ENCODE measurements at regions not wholly inside any gene's neighbourhood (a gene's known extent, or its start where the extent isn't known, plus 50 kb on each side); places are given as distances from the start of the nearest gene placed in this dataset.

DNA sequence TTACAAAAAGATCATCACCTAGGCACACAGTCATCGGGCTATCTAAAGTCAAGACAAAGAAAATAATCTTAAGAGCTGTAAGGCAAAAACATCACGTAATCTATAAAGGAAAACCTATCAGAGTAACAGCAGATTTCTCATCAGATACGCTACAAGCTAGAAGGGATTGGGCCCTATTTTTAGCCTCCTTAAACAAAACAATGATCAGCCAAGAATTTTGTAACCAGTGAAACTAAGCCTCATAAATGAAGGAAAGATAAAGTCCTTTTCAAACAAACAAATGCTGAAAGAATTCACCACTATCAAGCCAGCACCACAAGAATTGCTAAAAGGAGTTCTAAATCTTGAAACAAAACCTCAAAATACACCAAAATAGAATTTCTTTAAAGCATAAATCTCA lies 191.6 kb upstream of the BMP4 start:
- DNase-seq (ENCODE audit: low spot score): no peak
- Mint-ChIP-seq H3K9me3 (peaks cover 6% of the 10 kb centered on the region), H3K4me1 (ENCODE audit: low read depth) (no peaks in the 10 kb centered on the region), H3K4me3 (no peak overlapping the region), H3K27ac (no peak overlapping the region), H3K27me3 (ENCODE audit: low read depth) (no peaks in the 10 kb centered on the region), H3K36me3 (ENCODE audit: low read depth) (no peaks in the 10 kb centered on the region)

DNA sequence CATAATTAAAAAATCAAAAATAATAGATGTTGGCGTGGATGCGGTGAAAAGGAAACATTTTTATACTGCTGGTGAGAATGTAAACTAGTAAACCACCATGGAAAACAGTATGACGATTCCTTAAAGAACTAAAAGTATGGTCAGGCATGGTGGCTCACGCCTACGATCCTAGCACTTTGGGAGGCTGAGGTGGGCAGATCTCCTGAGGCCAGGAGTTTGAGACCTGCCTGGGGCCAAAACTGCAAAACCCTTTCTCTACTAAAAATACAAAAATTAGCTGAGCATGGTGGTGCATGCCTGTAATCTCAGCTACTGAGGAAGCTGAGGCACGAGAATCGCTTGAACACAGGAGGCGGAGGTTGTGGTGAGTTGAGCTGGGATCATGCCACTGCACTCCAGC lies 195.7 kb upstream of the BMP4 start:
- Mint-ChIP-seq H3K27ac (no peak overlapping the region), H3K4me3 (no peak overlapping the region), H3K27me3 (ENCODE audit: low read depth) (no peaks in the 10 kb centered on the region), H3K9me3 (peaks cover 6% of the 10 kb centered on the region), H3K4me1 (ENCODE audit: low read depth) (no peaks in the 10 kb centered on the region), H3K36me3 (ENCODE audit: low read depth) (no peaks in the 10 kb centered on the region)
- DNase-seq (ENCODE audit: low spot score): no peak

DNA sequence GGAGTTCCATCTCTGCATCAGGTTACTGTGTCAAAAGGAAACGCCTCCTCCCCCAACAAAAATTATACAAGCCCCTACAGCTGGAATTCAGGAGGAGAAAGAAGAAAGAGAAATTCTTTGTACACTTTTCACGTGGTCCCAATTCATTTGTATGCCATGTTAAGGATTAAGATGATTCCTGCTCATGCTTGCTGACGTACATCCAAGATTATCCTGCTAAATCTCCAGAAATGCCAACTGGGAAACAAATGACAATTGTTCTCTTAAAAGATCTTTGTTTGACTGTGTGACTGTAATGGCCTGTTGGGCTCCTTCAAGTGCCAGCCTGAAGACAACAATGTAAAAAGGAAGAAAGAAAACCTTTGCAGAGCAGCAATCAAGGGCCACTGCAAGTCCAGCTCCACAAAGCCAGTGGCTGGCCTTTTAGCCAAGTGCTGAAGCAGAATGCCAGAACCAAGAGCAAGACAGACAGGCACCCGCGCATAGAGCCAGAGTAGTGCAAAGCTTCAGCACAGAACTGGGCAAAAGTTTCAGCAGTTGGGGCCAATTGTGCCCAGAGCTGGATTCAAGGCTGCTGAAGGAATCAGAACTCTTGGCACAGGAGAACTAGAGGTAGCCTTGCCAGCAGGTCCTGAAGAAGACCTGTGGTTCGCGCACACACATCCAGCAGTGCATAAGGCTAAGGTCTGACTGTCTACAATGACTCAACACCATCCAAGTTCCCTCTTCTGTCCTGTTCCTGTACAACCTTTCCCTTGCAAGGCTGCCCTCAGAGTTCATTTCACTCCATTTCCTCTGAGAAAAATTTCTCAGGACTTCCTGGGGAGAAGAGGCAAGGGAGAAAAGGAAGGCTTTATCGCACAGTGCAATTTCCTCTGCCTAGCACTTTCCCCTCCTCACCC lies 209.7 kb upstream of the BMP4 start:
- H3K4me1 Mint-ChIP-seq (ENCODE audit: low read depth): peaks cover 4% of the 10 kb centered on the region
- H3K9me3 Mint-ChIP-seq: no peaks in the 10 kb centered on the region
- no peaks in the 10 kb centered on the region for H3K36me3 Mint-ChIP-seq (ENCODE audit: low read depth)

DNA sequence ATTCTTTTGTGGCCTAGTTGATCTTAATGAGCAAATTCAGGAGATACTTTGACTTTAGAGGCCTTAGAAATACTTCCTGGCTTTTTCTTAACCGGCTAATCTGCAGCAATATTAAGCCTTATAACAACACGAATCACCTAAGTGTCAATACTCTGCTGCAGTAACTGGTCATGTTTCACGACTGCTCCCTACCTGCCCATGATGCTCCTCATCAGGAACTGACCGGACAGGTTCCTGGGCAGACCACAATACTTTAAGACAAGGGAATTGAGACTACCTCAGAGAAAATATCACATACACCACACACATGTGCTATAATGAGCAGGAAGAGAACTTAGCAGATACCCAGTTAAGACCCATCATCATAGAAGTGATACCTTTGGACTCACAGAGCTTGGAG lies 211.9 kb upstream of the BMP4 start:
- H3K27me3 Mint-ChIP-seq (ENCODE audit: low read depth): peaks cover 15% of the 10 kb centered on the region

More for the DNA sequence above, 209.7 kb upstream of the BMP4 start:
- Mint-ChIP-seq H3K27me3 (ENCODE audit: low read depth) (peaks cover 13% of the 10 kb centered on the region), H3K4me3 (no peak overlapping the region), H3K27ac (no peak overlapping the region)
- DNase-seq (ENCODE audit: low spot score): no peak

DNA sequence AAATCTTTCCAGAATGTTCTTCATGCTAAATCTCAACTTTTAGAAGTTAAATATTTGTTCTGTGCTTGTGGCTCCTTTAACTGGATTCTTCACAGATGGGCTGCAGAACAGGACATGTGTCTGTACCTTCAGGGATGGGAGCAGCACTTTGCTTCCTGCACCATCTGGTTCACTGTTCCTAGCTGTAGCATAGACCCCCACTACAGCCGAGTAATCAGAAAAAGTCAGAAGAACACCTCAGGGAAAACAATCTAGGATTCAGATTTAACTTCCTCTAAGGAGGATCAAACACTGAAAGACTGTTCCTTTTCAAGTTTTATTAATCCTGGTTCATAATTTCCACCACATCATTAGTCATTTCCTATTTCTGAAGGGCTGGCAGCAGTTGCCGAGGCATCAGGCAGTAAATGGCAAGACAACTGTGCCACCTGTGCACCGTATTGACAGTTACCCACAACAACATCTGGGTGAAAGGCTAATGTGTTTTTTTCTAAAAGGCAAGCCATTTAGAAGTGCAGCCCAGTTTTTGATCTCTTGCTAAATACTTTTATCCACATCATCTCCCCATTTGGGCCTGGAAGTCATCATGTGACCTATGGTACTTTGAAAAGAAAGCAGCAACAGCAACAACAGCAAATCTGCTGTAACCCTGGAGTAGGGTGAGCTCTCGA lies 212.8 kb upstream of the BMP4 start:
- H3K4me1 Mint-ChIP-seq (ENCODE audit: low read depth): peaks cover 8% of the 10 kb centered on the region
- H3K36me3 Mint-ChIP-seq (ENCODE audit: low read depth): no peaks in the 10 kb centered on the region
- no peaks in the 10 kb centered on the region for H3K9me3 Mint-ChIP-seq
- no peak overlapping the region for H3K27ac Mint-ChIP-seq
- no peak overlapping the region for H3K4me3 Mint-ChIP-seq
- DNase-seq (ENCODE audit: low spot score): no peak
- H3K27me3 Mint-ChIP-seq (ENCODE audit: low read depth): peaks cover 17% of the 10 kb centered on the region

More for the DNA sequence above, 211.9 kb upstream of the BMP4 start:
- no peak for DNase-seq (ENCODE audit: low spot score)
- Mint-ChIP-seq H3K36me3 (ENCODE audit: low read depth) (no peaks in the 10 kb centered on the region), H3K4me1 (ENCODE audit: low read depth) (peaks cover 8% of the 10 kb centered on the region), H3K27ac (no peak overlapping the region), H3K9me3 (no peaks in the 10 kb centered on the region), H3K4me3 (no peak overlapping the region)

DNA sequence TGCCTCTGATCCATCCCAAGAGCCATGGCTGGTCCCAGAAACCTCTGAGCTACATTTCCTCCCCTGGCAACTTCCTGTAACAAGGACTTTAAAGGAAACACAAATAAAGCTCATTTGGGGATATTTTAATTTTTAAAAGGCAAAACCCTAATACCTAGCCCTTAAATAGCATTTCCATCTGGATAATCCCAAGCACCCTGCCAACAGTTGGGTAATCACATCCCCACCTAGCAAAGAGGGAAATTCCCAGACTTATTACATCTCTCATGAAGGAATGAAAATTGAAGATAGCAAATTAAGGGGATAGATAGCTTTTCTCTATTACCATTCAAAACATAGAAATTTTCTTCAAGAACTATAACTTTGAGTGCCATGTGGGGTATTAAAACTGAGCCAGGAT lies 213.7 kb upstream of the BMP4 start:
- no peak for DNase-seq (ENCODE audit: low spot score)
- Mint-ChIP-seq H3K9me3 (no peaks in the 10 kb centered on the region), H3K4me1 (ENCODE audit: low read depth) (peaks cover 8% of the 10 kb centered on the region), H3K27ac (no peak overlapping the region), H3K36me3 (ENCODE audit: low read depth) (no peaks in the 10 kb centered on the region), H3K4me3 (no peak overlapping the region), H3K27me3 (ENCODE audit: low read depth) (peaks cover 19% of the 10 kb centered on the region)

DNA sequence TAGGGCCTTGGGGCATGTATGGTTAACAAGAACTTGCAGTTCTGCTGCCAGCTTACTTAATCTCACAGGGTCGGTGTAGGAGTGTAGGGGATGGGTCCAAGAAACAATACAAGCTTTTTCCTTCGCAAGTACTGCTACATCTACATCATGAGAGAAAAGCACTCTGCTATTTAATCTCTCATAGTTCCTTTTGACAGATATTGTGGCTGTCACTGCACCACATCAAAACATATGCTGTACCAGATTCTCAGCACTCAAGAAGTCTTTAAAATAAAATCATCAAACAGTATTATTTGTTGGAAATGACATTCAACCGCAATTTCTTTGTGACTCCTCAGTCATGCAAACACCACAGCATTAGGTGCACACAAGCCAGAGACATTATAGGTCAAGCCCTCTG lies 215.5 kb upstream of the BMP4 start:
- no peak for DNase-seq (ENCODE audit: low spot score)
- Mint-ChIP-seq H3K4me1 (ENCODE audit: low read depth) (peaks cover 8% of the 10 kb centered on the region), H3K9me3 (no peaks in the 10 kb centered on the region), H3K36me3 (ENCODE audit: low read depth) (no peaks in the 10 kb centered on the region), H3K27me3 (ENCODE audit: low read depth) (peaks cover 23% of the 10 kb centered on the region), H3K27ac (no peak overlapping the region), H3K4me3 (no peak overlapping the region)

DNA sequence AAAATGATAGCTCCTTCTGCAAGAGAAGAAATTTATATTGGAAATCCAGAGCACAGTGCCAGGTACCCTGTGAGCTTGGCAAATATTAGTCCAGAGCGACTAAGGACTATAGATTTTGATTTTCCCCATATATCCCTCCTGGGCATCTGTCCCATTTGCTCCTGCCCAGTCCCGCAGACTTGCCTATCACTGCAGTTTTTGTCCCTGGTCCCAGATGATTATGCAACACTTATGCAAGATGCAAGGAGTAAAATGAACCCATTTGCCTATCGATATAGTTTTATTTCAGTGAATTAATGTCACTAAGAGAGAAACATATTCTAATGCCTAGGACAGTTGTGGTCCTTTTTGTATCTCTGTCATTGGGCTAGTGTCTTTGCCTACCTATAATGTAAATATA lies 215.9 kb upstream of the BMP4 start:
- H3K9me3 Mint-ChIP-seq: no peaks in the 10 kb centered on the region
- H3K27ac Mint-ChIP-seq: no peak overlapping the region
- DNase-seq (ENCODE audit: low spot score): no peak
- H3K27me3 Mint-ChIP-seq (ENCODE audit: low read depth): peaks cover 27% of the 10 kb centered on the region
- H3K36me3 Mint-ChIP-seq (ENCODE audit: low read depth): no peaks in the 10 kb centered on the region
- H3K4me1 Mint-ChIP-seq (ENCODE audit: low read depth): peaks cover 8% of the 10 kb centered on the region
- no peak overlapping the region for H3K4me3 Mint-ChIP-seq

DNA sequence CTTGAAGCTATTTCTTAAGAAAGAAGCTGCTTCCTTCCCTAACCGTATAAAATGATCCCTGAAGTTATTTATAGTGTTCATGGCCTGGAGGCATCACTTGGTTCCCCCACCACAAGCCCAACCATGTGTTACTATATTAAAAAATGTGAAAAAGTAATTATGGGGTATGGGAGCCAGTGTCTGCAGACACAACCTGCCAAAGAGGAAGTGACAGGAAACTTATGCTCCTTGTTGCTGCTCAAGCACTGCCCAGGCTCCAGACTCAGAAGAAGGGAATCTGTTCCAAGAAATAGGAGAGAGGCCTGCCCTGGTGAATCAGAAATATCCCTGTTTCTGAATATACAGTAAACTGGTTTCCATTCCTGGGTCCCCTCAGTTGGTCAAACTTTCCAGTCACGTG lies 217.2 kb upstream of the BMP4 start:
- Mint-ChIP-seq H3K36me3 (ENCODE audit: low read depth) (no peaks in the 10 kb centered on the region), H3K4me1 (ENCODE audit: low read depth) (peaks cover 8% of the 10 kb centered on the region), H3K9me3 (no peaks in the 10 kb centered on the region), H3K27me3 (ENCODE audit: low read depth) (peaks cover 30% of the 10 kb centered on the region), H3K4me3 (no peak overlapping the region), H3K27ac (no peak overlapping the region)
- no peak for DNase-seq (ENCODE audit: low spot score)

DNA sequence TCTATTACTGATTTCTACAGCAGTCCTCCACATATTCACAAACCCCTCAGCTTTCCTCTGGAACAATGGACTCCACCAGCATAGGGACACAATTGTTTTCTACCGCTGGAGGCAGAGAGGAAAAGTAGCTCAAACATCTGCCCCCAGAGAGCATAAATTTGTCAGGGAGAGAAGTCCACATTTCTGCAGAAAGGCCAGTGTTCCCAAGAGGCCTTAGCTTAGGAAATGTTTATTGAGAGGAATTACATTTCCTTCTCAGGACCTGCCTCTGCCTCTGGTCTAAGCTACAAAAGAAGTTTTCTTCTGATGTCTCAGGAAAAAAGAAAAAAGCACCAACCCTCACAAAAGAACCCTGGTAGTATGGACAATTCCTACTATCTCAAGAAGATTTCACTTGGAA lies 217.8 kb upstream of the BMP4 start:
- Mint-ChIP-seq H3K27ac (no peak overlapping the region), H3K27me3 (ENCODE audit: low read depth) (peaks cover 35% of the 10 kb centered on the region), H3K4me3 (no peak overlapping the region), H3K36me3 (ENCODE audit: low read depth) (no peaks in the 10 kb centered on the region), H3K4me1 (ENCODE audit: low read depth) (peaks cover 7% of the 10 kb centered on the region), H3K9me3 (no peaks in the 10 kb centered on the region)
- DNase-seq (ENCODE audit: low spot score): no peak

DNA sequence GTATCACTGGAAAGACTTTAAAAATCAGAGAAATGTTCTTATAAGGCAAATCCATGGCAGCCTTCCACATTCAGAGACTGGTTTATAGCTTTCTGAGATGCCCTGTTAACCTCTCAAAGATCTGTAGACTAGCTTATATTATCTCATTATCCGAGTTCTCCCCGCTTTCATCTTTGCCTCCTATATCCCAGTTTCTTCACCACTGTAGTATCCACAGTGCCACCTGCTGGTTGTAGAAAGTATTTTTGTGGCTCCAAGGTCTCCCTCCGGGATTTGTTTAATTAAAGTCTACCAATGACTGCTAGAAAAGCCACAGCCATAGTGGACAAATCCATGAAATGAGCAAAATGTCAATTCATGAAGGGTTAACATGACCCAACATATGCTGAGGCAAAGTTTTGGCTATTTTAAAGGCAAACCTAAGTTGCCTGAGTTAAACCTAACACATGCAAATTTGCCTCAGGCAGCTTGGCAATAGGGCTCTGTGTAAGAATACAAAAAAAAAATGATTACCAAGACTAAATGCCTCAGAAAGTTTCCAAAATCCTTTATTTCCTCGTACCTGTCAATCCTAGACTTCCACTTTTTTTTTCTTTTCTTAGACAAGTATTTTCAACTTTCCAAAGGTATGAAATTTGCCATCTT lies 218.8 kb upstream of the BMP4 start:
- H3K27ac Mint-ChIP-seq: no peak overlapping the region

DNA sequence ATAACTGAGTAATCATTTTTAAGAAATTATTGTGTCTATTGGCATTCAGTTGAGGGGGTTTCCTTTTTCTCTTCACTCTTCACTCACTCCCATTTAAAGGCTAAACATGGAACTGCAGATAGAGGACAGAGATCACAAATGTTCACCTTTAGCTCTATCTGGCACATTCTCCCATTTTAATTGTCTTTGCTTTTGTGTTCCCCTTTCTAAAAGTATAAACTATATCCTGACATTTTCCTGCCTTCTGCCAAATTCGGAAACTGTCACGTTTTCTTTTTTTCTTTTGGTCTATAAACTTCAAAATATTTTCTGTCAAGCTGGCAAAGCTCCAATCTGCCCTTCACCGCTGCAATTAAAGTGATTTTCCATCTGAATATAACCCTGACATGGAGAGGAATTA lies 219.8 kb upstream of the CDKN3 start:
- H3K27ac Mint-ChIP-seq: no peak overlapping the region
- no peaks in the 10 kb centered on the region for H3K4me1 Mint-ChIP-seq (ENCODE audit: low read depth)
- H3K9me3 Mint-ChIP-seq: no peaks in the 10 kb centered on the region
- H3K27me3 Mint-ChIP-seq (ENCODE audit: low read depth): peaks cover 39% of the 10 kb centered on the region
- no peaks in the 10 kb centered on the region for H3K36me3 Mint-ChIP-seq (ENCODE audit: low read depth)
- DNase-seq (ENCODE audit: low spot score): no peak
- H3K4me3 Mint-ChIP-seq: no peak overlapping the region

More for the DNA sequence above, 218.8 kb upstream of the BMP4 start:
- DNase-seq (ENCODE audit: low spot score): peak; percentile 15
- Mint-ChIP-seq H3K4me3 (no peak overlapping the region), H3K27me3 (ENCODE audit: low read depth) (peaks cover 39% of the 10 kb centered on the region), H3K36me3 (ENCODE audit: low read depth) (no peaks in the 10 kb centered on the region), H3K4me1 (ENCODE audit: low read depth) (peaks cover 4% of the 10 kb centered on the region), H3K9me3 (no peaks in the 10 kb centered on the region)

DNA sequence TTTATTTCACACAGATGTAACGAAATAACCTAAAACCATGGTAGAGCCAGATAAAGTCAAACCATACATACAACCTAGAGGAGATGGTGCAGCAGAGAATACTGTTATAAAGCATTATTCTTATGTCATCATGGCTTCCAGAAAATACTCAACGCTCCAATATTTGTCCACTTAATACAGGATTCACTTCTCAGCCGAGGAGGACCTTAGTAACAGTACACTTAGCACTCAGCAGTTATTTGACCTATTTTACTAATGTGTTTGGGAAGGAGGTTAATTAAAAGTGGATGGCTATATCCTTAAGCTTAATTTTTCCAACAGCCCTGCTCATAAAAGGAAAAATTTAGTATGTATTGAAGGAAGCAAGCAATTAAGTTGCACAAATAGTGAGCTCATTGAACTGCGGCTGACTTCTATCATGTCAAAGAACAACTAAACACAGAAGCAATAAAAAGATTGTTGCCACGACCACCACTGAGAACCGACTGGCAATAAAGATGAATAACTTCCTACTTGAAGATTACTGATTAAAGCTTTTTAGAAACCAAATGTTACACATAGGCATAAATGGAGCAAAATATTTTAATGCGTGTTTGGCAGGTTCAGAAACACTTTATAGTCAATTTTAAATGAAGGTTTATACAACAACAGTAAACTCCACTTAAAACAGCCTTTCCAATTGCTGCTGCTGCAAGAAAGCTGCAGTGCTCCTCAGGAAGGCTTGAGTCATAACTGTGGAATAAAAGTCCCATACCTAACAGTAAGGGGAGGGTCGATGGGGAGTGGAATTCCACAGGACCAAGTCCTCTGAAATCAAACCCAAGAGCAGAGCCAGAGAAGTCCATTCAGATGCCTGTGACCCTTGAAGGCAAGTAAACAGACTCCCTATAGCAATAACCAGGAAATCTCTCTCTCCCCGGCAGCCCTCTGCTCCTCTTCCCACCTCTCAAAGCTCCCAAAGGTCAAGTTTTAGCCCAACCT lies 218.9 kb upstream of the CDKN3 start:
- Mint-ChIP-seq H3K36me3 (ENCODE audit: low read depth) (no peaks in the 10 kb centered on the region), H3K27ac (no peak overlapping the region), H3K27me3 (ENCODE audit: low read depth) (peaks cover 39% of the 10 kb centered on the region), H3K4me1 (ENCODE audit: low read depth) (no peaks in the 10 kb centered on the region), H3K9me3 (no peaks in the 10 kb centered on the region), H3K4me3 (no peak overlapping the region)
- DNase-seq (ENCODE audit: low spot score): no peak
